GM21529 (cell line): ENCODE measurements at regions not wholly inside any gene's neighbourhood (a gene's known extent, or its start where the extent isn't known, plus 50 kb on each side); places are given as distances from the start of the nearest gene placed in this dataset.

Experiments
- ATAC-seq: cut with Tn5 transposase; IDR thresholded peaks from one replicate; pipeline ENCODE4 v1.9.1; 2021; ENCODE audit not compliant: unreplicated experiment

DNA sequence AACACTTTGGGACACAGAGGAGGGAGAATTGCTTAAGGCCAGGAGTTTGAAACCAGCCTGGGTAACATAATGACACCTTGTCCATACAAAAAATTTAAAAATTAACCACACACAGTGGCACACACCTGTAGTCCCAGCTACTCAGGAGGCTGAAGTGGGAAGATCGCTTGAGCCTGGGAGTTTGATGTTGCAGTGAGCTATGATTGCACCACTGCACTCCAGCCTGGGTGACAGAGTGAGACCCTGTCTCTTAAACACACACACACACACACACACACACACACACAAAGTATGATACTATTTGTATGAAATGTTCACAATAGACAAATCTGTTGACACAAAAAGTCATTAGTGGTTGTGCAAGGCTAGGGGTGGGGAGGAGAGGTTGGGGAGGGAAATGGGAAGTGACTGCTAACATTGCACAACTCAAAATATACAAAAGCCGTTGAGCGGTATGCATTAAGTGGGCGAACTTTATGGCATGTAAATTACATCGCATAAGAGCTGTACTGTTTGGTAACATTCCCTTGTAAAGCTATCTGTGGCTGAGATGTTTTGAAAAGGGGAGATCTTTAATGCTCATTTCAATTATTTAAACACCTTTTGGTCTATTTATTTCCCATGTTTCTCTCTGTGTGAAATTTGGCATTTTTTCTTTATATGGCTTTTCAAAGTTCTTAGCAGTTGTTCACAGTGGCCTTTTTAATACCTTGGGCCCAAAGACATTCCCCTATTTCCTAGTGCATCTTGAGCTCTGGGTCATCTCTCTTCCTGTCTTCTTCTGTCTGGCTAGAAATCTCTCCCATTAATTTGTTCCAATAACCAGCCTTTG lies 58.9 kb upstream of the ZNF516 start:
- no peak for ATAC-seq

DNA sequence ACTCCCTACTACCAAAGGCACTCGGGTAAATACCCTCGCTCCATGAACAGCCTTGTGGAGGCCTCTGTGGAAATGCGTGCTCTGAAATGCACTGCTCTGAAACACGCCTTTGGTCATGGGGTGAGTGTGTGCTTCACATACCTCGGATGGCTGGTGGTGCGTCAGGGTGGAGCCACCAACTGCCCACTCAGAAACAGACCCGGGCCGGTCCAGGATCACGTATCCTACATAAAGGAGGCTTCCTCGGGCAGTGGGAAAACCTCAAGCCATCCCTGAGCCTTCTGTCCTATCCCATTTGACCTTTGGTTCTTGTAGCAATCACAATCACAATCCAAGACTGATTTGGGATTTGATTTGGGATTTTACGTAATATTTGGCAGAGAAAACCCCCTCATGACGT lies 53.5 kb upstream of the ZNF516 start:
- no peak for ATAC-seq

DNA sequence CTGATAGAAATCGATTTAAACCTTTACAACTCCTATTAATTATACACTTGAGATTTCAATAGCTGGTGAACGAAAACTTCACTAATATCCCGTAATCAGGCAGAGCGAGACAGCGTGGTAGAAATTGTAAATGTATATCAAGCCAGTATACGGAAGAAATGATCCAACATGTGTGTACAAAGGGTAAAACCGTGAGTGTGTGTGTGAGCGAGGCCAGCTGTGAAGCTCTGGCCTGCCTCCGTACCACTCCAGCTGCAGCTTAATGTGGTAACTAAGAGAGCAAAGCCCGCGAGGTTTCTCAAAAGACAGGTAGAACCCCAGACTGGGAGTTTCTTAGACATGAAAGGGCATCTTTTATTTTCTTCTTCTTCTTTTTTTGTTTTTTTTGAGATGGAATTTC lies 52.3 kb upstream of the ZNF516 start:
- no peak for ATAC-seq

DNA sequence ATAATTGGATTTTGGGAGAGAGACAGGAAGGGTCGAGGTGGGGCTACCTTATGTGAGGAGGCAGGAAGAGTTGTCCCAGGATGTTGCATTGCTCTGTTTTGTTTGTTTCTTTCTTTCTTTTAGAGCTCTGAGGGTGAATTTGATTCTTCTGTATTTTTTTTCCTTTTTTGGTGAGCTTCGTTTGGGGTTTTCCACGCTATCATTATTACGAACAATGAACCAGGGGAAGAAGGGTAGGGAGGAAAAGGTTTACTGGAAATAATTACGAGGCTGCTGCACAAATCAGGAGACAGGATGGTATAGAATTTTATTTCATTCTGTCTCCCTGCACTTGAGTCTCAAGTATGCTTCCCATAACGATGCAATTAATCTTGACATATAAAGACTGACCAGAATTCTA lies 51.4 kb upstream of the ZNF516 start:
- no peak for ATAC-seq

DNA sequence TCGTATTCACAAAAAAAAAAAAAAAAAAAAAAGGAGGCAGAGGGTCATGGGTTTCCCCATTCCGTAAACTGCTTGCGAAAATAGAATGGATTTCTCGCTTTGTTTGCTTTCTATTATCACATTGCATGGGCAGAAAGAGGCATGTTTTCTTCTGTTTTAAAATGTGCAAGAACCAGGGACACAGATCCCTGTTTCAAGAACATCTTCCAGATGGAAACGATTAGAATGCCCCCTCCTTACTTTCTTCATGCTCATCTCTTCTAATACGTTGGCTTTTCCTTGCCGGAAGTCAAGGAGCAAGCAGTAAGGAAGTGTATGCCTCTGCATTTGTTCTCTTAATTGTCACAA lies 51.0 kb upstream of the ZNF516 start:
- ATAC-seq, result no peak

DNA sequence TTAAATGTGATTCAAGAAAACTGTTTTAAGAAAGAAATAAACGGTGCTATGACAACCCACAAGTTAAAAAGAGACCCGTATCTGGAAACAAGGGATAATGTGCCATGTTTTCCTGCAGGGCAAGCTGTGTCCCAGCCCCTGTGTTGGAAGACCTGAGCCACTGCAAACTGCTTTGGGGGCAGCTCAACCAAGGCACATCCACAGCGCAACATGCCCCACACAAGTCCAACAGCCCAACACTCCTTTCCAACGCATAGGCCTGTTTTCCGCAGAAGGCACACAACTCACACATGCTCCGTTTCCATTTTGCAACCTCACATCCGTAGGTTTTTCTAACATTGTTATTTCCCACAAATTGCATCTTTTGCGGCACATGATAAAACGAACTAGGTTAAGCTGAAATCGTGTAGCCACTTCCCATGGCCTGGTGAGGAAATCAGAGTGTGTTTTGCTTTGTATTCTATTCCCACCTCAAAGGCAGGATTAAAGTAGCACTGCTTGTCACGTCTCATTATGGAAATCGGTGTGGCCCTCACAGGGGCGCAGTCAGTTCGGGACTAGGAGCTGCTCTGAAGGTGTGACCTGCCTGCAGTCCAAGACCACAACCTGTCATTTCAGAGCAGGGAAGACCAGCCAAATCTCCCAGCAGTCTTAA lies 50.5 kb upstream of the ZNF516 start:
- no peak for ATAC-seq

DNA sequence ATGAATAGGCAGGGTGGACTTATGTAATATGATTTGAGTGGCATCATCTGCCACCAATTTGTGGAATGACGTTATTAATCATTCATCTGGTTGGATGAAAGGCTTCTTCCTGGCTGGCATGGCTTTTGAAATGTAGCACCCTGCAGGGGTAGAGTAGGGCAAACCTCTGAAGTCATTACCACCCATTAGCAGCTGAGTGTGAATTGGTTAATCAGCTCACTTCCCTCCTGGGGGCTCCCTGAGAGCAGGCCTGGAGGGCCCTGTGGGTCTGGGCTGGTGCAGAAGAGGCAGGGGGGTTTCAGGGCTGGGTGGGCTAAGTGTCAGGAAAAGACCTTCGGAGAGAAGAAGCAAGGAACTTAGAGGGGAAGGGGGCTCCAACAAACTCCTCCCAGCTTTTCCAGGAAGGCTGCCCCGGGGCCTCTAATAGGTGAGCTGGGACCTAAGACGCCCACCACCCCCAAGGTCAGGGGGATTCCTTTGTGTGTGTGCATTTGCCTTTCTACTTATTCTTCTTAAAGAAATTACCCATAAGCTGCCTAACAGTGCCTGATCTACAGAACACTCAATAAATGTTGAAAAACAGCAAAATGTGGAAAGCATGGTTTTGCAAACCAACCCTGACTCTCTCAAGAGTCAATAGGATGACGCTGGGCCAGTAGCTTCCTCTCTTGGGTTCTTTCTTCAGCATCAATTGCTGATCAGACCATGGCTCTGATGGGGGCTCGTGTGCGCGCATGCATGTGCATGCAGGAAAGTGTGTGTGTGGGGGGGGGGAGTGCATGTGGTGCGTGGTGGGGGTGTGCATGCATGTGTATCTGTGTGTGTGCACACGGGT lies 49.7 kb upstream of the ZNF516 start:
- ATAC-seq, result no peak
